NCI-H2227 (cell line): ENCODE measurements at regions not wholly inside any gene's neighbourhood (a gene's known extent, or its start where the extent isn't known, plus 50 kb on each side); places are given as distances from the start of the nearest gene placed in this dataset.

Experiments
- DNase-seq: peaks from one replicate; lab custom pipeline; 2025; ENCODE audit not compliant: unreplicated experiment; lab: John Stamatoyannopoulos, UW

DNA sequence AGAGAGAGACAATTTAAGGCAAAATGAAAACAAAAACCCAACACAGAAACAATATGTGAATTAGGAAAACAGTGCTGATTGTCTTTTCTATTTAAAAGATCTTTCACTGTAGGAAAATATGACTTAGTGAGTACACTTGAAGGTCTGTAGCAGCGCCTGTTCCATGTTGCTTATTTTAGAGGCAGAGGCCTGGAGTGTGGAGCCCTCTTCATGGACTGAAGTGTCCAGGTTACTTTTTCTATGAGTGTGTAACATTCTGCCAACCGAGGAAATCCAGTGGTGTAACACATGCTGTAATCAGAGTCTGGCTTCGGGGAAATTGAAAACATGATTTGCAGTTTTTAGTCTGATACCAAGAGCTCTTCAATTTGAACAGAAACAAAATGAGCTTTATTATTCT, 64.0 kb upstream of the GPRIN3 start:
- DNase-seq: no peak

DNA sequence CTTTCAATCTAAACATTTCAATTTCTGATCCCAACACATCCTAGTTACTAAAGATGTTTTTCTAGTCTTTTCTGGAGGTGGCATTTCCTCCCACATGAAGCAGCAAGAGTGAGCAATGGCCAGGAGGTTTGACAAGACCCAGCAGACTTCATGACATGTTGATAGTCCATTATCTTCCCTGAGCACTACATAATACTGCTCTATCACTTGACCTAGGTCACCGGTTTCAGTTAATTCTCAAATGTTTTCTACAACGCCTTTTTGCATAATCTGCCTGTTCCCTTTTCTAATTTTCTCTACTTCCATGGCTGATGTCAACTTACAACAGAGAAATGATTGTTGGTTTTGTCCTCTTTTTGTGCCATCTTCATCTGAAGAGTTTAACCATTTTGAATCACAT, 62.0 kb upstream of the GPRIN3 start:
- no peak for DNase-seq

DNA sequence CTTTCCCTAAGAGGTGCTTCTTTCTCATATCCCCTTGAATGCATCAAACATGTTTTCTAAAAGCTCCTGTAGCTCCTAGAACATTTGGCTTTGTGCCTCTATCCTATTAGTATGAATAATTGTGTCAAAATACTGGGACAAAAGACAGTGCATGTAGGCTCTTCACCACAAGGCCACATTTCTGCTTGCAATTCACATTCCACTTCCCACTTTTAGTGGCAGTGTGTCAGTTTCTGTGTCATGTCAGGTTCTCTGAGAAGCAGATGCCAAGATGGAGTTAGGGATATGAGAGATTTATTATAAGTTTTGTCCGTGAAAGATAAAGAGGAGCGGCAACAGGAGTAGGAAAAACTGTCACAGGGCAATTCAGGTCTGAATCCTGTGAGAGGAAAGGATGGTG, 61.3 kb upstream of the GPRIN3 start:
- DNase-seq: no peak

DNA sequence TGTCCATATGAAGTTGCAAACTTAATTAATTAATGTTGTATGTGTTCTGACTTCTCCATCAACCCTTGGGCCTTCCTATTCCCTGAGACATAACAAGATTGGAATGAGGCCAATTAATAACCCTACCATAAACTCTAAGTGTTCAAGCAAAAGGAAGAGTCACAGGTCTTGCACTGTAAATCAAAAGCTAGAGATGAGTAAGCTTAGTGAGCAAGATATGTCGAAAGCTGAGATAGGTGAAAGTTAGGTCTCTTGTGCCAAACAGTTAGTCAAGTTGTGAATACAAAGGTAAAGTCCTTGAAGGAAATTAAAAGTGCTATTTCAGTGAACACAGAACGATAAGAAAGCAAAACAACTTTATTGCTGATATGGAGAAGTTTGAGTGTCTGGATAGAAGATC, 58.2 kb upstream of the GPRIN3 start:
- no peak for DNase-seq

DNA sequence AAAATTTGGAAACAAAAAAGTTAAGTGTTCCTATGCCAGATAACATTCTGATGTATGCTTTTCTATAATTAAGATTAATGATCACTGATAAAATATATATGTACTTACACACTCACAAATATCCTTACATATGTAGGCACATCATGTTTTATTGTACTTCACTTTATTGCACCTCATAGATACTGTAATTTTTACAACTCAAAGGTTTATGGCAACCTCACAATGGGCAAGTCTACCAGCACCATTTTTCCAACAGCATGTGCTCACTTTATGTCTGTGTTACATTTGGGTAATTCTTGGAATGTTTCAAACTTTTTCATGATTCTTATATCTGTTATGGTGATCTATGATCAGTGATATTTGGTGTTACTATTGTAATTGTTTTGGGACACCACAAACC, 57.8 kb upstream of the GPRIN3 start:
- DNase-seq: no peak

DNA sequence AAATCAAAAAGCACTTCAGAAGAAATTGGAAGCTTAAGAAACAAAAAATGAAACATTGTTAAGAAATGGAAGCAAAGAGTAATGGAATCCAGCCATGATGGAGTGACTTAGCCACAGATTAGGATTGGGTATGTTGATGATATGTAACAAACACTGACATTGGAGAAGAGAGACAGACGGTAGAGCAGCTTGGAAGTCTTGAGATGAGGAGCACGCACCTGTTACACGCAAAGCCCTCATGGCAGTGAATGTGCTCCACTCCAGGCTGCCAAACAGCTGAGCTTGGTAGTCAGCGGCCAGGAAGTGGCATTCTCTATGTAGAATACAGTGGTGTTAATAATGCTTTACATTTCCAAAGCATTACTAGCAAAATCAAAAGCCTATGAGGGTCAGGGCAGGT, 56.9 kb upstream of the GPRIN3 start:
- DNase-seq: no peak

DNA sequence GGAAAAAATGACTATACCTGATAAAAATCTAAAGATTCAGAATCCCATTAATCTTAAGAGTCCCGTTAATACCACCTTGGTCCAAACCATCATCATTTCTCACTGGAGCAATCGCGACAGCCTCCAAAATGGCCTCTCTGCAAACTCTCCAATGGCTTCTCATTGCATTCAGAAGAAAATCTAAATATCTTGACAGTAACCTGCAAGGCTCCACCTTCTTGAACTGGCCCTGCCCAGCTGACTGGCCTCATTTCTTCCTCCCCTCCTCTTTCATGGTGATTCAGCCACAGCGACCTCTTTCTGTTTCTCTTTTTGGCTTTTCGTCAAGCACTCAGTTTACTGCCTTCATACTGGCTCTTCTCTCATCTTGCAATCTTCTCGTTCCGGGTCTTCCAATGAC, 56.2 kb upstream of the GPRIN3 start:
- no peak for DNase-seq

DNA sequence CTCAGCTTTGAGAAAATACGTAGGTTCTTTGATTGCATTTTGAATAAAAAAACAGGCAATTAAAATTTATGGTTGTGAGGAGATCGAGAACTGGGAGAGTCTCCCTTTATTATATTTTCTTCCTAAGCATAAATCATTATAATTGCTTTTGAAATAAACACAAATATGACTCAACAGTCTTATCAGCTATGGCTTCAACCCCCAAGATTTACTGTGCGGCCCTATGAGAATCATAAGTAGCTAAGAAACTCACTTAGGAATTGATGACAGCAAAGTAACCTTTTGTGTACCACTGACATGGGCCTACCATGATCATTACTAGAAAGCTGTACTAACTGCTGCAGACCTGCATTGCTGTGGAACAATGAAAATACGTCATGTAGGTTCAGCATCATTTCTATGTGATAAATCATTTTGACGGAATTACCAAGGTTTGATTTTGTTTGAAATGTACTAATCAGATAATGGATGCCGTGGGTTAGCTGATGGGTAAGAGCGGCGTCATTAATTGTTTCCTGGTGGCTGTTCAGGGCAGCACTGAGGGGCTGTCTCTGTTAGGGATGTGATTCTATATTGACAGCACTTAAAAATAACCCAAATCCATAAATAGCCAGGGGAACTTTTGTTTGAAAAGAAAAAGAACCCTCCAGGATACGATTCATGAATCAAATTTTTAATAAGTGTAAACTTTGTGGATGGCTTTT, 51.5 kb upstream of the GPRIN3 start:
- DNase-seq: no peak

DNA sequence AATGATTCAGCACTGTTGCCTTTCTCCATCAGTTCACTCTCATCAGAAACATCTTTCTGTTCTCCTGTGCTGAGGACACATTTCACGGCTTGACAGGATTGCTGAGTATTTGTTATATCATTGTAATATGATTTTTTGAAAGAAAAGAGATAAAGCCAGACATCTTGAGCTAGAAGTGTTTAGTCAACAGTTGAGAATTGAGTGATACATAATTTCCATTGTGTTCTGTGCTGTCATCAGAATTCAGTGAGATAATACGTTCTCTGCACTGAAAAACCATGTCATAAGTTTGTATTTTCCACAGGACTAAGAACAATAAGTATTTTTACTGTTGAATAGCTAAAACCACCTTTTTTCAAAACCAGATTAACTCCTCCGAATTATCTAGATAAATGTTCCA, 50.2 kb upstream of the GPRIN3 start:
- no peak for DNase-seq
